GM12878 (cell line): ENCODE measurements at regions not wholly inside any gene's neighbourhood (a gene's known extent, or its start where the extent isn't known, plus 50 kb on each side); places are given as distances from the start of the nearest gene placed in this dataset.

Experiments
- ATAC-seq: fragments of 200-7000 bp; cut with Tn5 transposase; 3 replicates; pipeline ENCODE4 v1.9.1; 2020; ENCODE audit warnings: mild to moderate bottlenecking, moderate library complexity
- BruUV-seq: library from RNA; stranded (reverse); fragments of 400-500 nt; replicated peaks from 2 replicates; lab custom pipeline; 2021; lab: Mats Ljungman, UMichigan
- CTCF ChIA-PET: fragments of 300-600 bp; sonication (Branson Sonifier 250); formaldehyde crosslinking; extraction: SDS; loops from one replicate; lab custom pipeline; 2021; ENCODE audit warnings: inconsistent platforms; lab: Yijun Ruan, JAX
- POLR2A ChIA-PET: fragments of 350-600 bp; formaldehyde crosslinking; extraction: SDS; loops from one replicate; lab custom pipeline; 2021; ENCODE audit warnings: inconsistent platforms; lab: Charles Lee
- RAD21 ChIA-PET: fragments of 300-600 bp; sonication (Branson Sonifier 250); formaldehyde crosslinking; loops from one replicate; lab custom pipeline; 2023; ENCODE audit warnings: antibody characterized with exemption; ENCODE audit not compliant: unreplicated experiment; lab: Charles Lee
- SMC1A ChIA-PET: fragments of 300-600 bp; sonication (Branson Sonifier 250); formaldehyde crosslinking; loops from one replicate; lab custom pipeline; 2023; ENCODE audit not compliant: unreplicated experiment, uncharacterized antibody; lab: Charles Lee
- DNase-seq: peaks from one replicate; pipeline ENCODE4 v3.0.0-alpha.2; 2011; ENCODE audit warnings: low read depth, low spot score
- FAIRE-seq: peaks from 3 replicates; lab custom pipeline; 2011; peaks lifted over from hg19 to GRCh38; lab: Jason Lieb, UNC
- H2AFZ ChIP-seq: 2 replicates; pipeline ENCODE4 v1.6.0; 2011; ENCODE audit warnings: low read depth, low read length, control low read depth; ENCODE audit not compliant: control insufficient read depth
- H3K27ac ChIP-seq: 2 replicates; pipeline ENCODE4 v1.5.1; 2011; ENCODE audit warnings: control low read depth; ENCODE audit not compliant: control insufficient read depth, insufficient read depth
- H3K27me3 ChIP-seq, 2 experiments: replicated peaks in 1 of 2; 2 replicates each; pipeline versions ENCODE4 v1.6.0 to v1.6.1; 2011; ENCODE audit warnings: low read length in 1 of 2; ENCODE audit not compliant: control insufficient read depth in 2 of 2, insufficient read depth in 2 of 2
- H3K36me3 ChIP-seq, 2 experiments: 2 replicates each; pipeline ENCODE4 v1.5.1; 2011; ENCODE audit warnings: low read length in 1 of 2; ENCODE audit not compliant: control insufficient read depth in 2 of 2, insufficient read depth in 2 of 2
- H3K4me1 ChIP-seq: 2 replicates; pipeline ENCODE4 v1.6.1; 2011; ENCODE audit warnings: mild to moderate bottlenecking, low read length, moderate library complexity, mixed read lengths; ENCODE audit not compliant: control insufficient read depth, insufficient read depth
- H3K4me2 ChIP-seq: 2 replicates; pipeline ENCODE4 v1.6.0; 2011; ENCODE audit warnings: control low read depth; ENCODE audit not compliant: control insufficient read depth, insufficient read depth
- H3K4me3 ChIP-seq: fragments of 200-600 bp; sonication (generic); 2 replicates; pipeline ENCODE4 v1.5.1; 2016
- H3K79me2 ChIP-seq: 2 replicates; pipeline ENCODE4 v1.6.0; 2011; ENCODE audit warnings: low read length; ENCODE audit not compliant: control insufficient read depth, insufficient read depth
- H3K9ac ChIP-seq: 2 replicates; pipeline ENCODE4 v1.8.0; 2011; ENCODE audit warnings: low read length, control low read depth, mixed read lengths; ENCODE audit not compliant: control insufficient read depth, insufficient read depth
- H3K9me3 ChIP-seq: replicated peaks from 3 replicates; pipeline ENCODE4 v1.5.1; 2011; ENCODE audit warnings: mild to moderate bottlenecking, low read length; ENCODE audit not compliant: control insufficient read depth, insufficient read depth
- H4K20me1 ChIP-seq: 2 replicates; pipeline ENCODE4 v1.6.0; 2011; ENCODE audit not compliant: control insufficient read depth, insufficient read depth
- BCL11A ChIP-seq: IDR thresholded peaks from 2 replicates; pipeline ENCODE4 v1.6.1; 2011; ENCODE audit warnings: low read depth, low read length
- BMI1 ChIP-seq: fragments of 450-650 bp; IDR thresholded peaks from 2 replicates; pipeline ENCODE4 v1.6.1; 2016; ENCODE audit warnings: mild to moderate bottlenecking, moderate library complexity, borderline replicate concordance
- CREB1 ChIP-seq: IDR thresholded peaks from 2 replicates; pipeline ENCODE4 v1.6.1; 2012; ENCODE audit warnings: low read depth, mild to moderate bottlenecking, inconsistent platforms
- DPF2 ChIP-seq: fragments of 450-650 bp; IDR thresholded peaks from 2 replicates; pipeline ENCODE4 v1.6.1; 2017; ENCODE audit warnings: mild to moderate bottlenecking
- FOS ChIP-seq: IDR thresholded peaks from 3 replicates; pipeline ENCODE4 v1.6.1; 2011; ENCODE audit warnings: borderline replicate concordance; ENCODE audit not compliant: insufficient read length; ENCODE audit errors: extremely low read depth
- HDAC2 ChIP-seq: fragments of 200-600 bp; sonication (generic); IDR thresholded peaks from 2 replicates; pipeline ENCODE4 v1.6.1; 2017
- HDAC6 ChIP-seq: fragments of 200-600 bp; sonication (generic); IDR thresholded peaks from one replicate; pipeline ENCODE4 v1.8.0; 2017; ENCODE audit warnings: antibody characterized with exemption; ENCODE audit not compliant: unreplicated experiment
- JUNB ChIP-seq: IDR thresholded peaks from 2 replicates; pipeline ENCODE4 v1.6.1; 2016; ENCODE audit warnings: antibody characterized with exemption, mild to moderate bottlenecking
- MAX ChIP-seq: IDR thresholded peaks from 2 replicates; pipeline ENCODE4 v1.6.1; 2012; ENCODE audit warnings: low read depth, low read length, improper control_type of control experiment
- NRF1 ChIP-seq: conservative IDR thresholded peaks from 2 replicates; pipeline ENCODE4 v1.6.1; 2011; ENCODE audit warnings: mild to moderate bottlenecking, low read depth, low read length, improper control_type of control experiment
- POLR2A ChIP-seq: IDR thresholded peaks from 2 replicates; pipeline ENCODE4 v1.6.1; 2011; ENCODE audit warnings: low read depth, mild to moderate bottlenecking, low read length
- POLR2AphosphoS2 ChIP-seq: IDR thresholded peaks from 2 replicates; pipeline ENCODE4 v1.6.1; 2011; ENCODE audit warnings: low read depth, mild to moderate bottlenecking, low read length, improper control_type of control experiment, moderate library complexity
- RB1 ChIP-seq: fragments of 450-650 bp; formaldehyde crosslinking; IDR thresholded peaks from 2 replicates; pipeline ENCODE4 v1.6.1; 2017; ENCODE audit warnings: mild to moderate bottlenecking, borderline replicate concordance
- SMARCA5 ChIP-seq: fragments of 450-650 bp; IDR thresholded peaks from 2 replicates; pipeline ENCODE4 v1.6.1; 2017; ENCODE audit warnings: mild to moderate bottlenecking
- SREBF2 ChIP-seq: IDR thresholded peaks from 2 replicates; pipeline ENCODE4 v1.6.1; 2012; ENCODE audit warnings: mild to moderate bottlenecking, low read length
- SUZ12 ChIP-seq: fragments of 200-600 bp; sonication (generic); IDR thresholded peaks from one replicate; pipeline ENCODE4 v1.6.1; 2018; ENCODE audit warnings: antibody characterized with exemption, mild to moderate bottlenecking; ENCODE audit not compliant: unreplicated experiment
- ZNF274 ChIP-seq: IDR thresholded peaks from one replicate; pipeline ENCODE4 v1.8.0; 2011; ENCODE audit not compliant: insufficient read length, insufficient read depth
- ZZZ3 ChIP-seq: IDR thresholded peaks from 2 replicates; pipeline ENCODE4 v1.6.1; 2011; ENCODE audit warnings: low read depth; ENCODE audit not compliant: control insufficient read depth, insufficient read length
- WGBS: methylation state at CpG from one replicate; pipeline ENCODE4 v1.1.6; 2016; ENCODE audit warnings: low lambda C conversion rate; ENCODE audit not compliant: insufficient replicate concordance, insufficient coverage; ENCODE audit errors: missing lambda C conversion rate; 5-methylcytosine and 5-hydroxymethylcytosine counted together
- in situ Hi-C: fragments of 300-500 bp; cut with MboI; formaldehyde crosslinking; loops from 9 replicates; pipeline ENCODE4 v1.14.3; 2018; ENCODE audit warnings: mixed read lengths
- intact Hi-C: fragments of 100-400 bp; cut with micrococcal nuclease; formaldehyde crosslinking; loops from one replicate; pipeline ENCODE4 v1.14.2; 2022; ENCODE audit not compliant: unreplicated experiment
- TF ChIP-seq, protein P1 (sequence below): fragments of 450-650 bp; IDR thresholded peaks from 2 replicates; pipeline ENCODE4 v1.6.1; 2017; ENCODE audit warnings: mild to moderate bottlenecking, low read depth, inconsistent platforms; ENCODE audit not compliant: poor library complexity, severe bottlenecking
- TF ChIP-seq, protein P2 (sequence below): IDR thresholded peaks from 2 replicates; pipeline ENCODE4 v1.6.1; 2012; ENCODE audit warnings: low read depth, low read length, improper control_type of control experiment

- no peak for TF ChIP-seq MAX
- TF ChIP-seq POLR2A: no peak
Measured at GRCh38 chr5:105924366-105924765, 1746.4 kb downstream of the EFNA5 start (continued).

GRCh38 chr5:105922574-105922973 lies 1748.2 kb downstream of the EFNA5 start:
- ATAC-seq: no peak
- no peaks in the 10 kb centered on the region for H3K4me1 ChIP-seq
- ChIA-PET POLR2A (no interaction called here), SMC1A (interaction anchor here (0.7 kb wide), 1 partner anchor 25 kb away, joined by 3 read pairs; no protein-coding TSS in a partner anchor), RAD21 (no interaction called here), CTCF (interaction anchor here (1.2 kb wide), 1 partner anchor 30 kb away, joined by 3 read pairs; no protein-coding TSS in a partner anchor)
- H2AFZ ChIP-seq: no peak overlapping the region
- no peaks in the 10 kb centered on the region for H3K36me3 ChIP-seq
- FAIRE-seq: no peak
- no peak for DNase-seq
- H4K20me1 ChIP-seq: no peaks in the 10 kb centered on the region
- in situ Hi-C loops (no loop called here), intact Hi-C loops (no loop called here)
- no peaks in the 10 kb centered on the region for H3K79me2 ChIP-seq
- no peak overlapping the region for H3K4me2 ChIP-seq
- no peak overlapping the region for H3K4me3 ChIP-seq
- WGBS: 4% methylated on average over 1 of the region's 1 CpG
- BruUV-seq: no TSS peak
- H3K27me3 ChIP-seq: no peaks in the 10 kb centered on the region
- no peak overlapping the region for H3K9ac ChIP-seq
- H3K27ac ChIP-seq: no peak overlapping the region
- no peaks in the 10 kb centered on the region for H3K9me3 ChIP-seq
- TF ChIP-seq NRF1 (no peak), ZNF274 (no peak), BCL11A (no peak), RB1 (no peak), JUNB (no peak), BMI1 (no peak), ZZZ3 (no peak), POLR2AphosphoS2 (no peak), SUZ12 (no peak), CREB1 (no peak), HDAC6 (no peak), HDAC2 (no peak), SMARCA5 (no peak), DPF2 (no peak), SREBF2 (no peak), FOS (no peak)
- TF ChIP-seq, protein P1, sequence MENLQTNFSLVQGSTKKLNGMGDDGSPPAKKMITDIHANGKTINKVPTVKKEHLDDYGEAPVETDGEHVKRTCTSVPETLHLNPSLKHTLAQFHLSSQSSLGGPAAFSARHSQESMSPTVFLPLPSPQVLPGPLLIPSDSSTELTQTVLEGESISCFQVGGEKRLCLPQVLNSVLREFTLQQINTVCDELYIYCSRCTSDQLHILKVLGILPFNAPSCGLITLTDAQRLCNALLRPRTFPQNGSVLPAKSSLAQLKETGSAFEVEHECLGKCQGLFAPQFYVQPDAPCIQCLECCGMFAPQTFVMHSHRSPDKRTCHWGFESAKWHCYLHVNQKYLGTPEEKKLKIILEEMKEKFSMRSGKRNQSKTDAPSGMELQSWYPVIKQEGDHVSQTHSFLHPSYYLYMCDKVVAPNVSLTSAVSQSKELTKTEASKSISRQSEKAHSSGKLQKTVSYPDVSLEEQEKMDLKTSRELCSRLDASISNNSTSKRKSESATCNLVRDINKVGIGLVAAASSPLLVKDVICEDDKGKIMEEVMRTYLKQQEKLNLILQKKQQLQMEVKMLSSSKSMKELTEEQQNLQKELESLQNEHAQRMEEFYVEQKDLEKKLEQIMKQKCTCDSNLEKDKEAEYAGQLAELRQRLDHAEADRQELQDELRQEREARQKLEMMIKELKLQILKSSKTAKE: no peak
- TF ChIP-seq, protein P2, sequence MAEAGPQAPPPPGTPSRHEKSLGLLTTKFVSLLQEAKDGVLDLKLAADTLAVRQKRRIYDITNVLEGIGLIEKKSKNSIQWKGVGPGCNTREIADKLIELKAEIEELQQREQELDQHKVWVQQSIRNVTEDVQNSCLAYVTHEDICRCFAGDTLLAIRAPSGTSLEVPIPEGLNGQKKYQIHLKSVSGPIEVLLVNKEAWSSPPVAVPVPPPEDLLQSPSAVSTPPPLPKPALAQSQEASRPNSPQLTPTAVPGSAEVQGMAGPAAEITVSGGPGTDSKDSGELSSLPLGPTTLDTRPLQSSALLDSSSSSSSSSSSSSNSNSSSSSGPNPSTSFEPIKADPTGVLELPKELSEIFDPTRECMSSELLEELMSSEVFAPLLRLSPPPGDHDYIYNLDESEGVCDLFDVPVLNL: no peak
